Stimulated activated CD4-positive, alpha-beta T cell treated with anti-CD3 and anti-CD28 coated beads, Interleukin-1b, Interleukin-23, amount 100 ng/mL, for 48 hours (primary cell): ENCODE measurements at regions not wholly inside any gene's neighbourhood (a gene's known extent, or its start where the extent isn't known, plus 50 kb on each side); places are given as distances from the start of the nearest gene placed in this dataset.

Source experiments
- DNase-seq: peaks from one replicate; pipeline ENCODE4 v3.0.0-alpha.2; 2020

GRCh38 chr13:109642358-109642757 is 144.0 kb downstream of the IRS2 start:
- no peak for DNase-seq

- no peak for DNase-seq
These were observed 149.6 kb downstream of the IRS2 start for GRCh38 chr13:109636736-109637135.

- no peak for DNase-seq
These were observed 155.3 kb downstream of the IRS2 start for GRCh38 chr13:109631069-109631468.

GRCh38 chr13:109630271-109630670 is 156.1 kb downstream of the IRS2 start:
- DNase-seq, result no peak

- DNase-seq, result no peak
These were observed 156.6 kb downstream of the IRS2 start for GRCh38 chr13:109629737-109630136.

GRCh38 chr13:109628251-109628699 is 158.1 kb downstream of the IRS2 start:
- no peak for DNase-seq

- no peak for DNase-seq
These were observed 158.7 kb downstream of the IRS2 start for GRCh38 chr13:109627649-109628048.

- DNase-seq, result no peak
These were observed 159.8 kb downstream of the IRS2 start for GRCh38 chr13:109626386-109627171.

GRCh38 chr13:109625156-109625555 is 161.2 kb downstream of the IRS2 start:
- no peak for DNase-seq

- no peak for DNase-seq
These were observed 164.4 kb downstream of the IRS2 start for GRCh38 chr13:109622006-109622405.

GRCh38 chr13:109615721-109616420 is 170.5 kb downstream of the IRS2 start:
- DNase-seq, result no peak

GRCh38 chr13:109611912-109612691 is 174.3 kb downstream of the IRS2 start:
- DNase-seq, result no peak

- peak; percentile 5 for DNase-seq
These were observed 175.9 kb downstream of the IRS2 start for GRCh38 chr13:109610517-109610916.

GRCh38 chr13:109608503-109608902 is 177.9 kb downstream of the IRS2 start:
- no peak for DNase-seq

- DNase-seq, result no peak
These were observed 178.3 kb downstream of the IRS2 start for GRCh38 chr13:109608059-109608458.

- DNase-seq, result no peak
These were observed 179.9 kb downstream of the IRS2 start for GRCh38 chr13:109606520-109606919.

- DNase-seq, result no peak
These were observed 180.5 kb downstream of the IRS2 start for GRCh38 chr13:109605846-109606245.

GRCh38 chr13:109604894-109605293 is 181.5 kb downstream of the IRS2 start:
- DNase-seq, result no peak

GRCh38 chr13:109602356-109602755 is 184.0 kb downstream of the IRS2 start:
- DNase-seq, result no peak

GRCh38 chr13:109599901-109600657 is 186.3 kb downstream of the IRS2 start:
- DNase-seq, result no peak

- DNase-seq, result no peak
These were observed 190.9 kb downstream of the IRS2 start for GRCh38 chr13:109595471-109595870.

GRCh38 chr13:109593230-109593629 is 193.2 kb downstream of the IRS2 start:
- no peak for DNase-seq

GRCh38 chr13:109592770-109593169 is 193.6 kb downstream of the IRS2 start:
- no peak for DNase-seq
